ENCODE measurements at regions not wholly inside any gene's neighbourhood (a gene's known extent, or its start where the extent isn't known, plus 50 kb on each side); places are given as distances from the start of the nearest gene placed in this dataset.
A peak's percentile ranks its signal among the peaks of the same experiment; 100 is the strongest.

DNA sequence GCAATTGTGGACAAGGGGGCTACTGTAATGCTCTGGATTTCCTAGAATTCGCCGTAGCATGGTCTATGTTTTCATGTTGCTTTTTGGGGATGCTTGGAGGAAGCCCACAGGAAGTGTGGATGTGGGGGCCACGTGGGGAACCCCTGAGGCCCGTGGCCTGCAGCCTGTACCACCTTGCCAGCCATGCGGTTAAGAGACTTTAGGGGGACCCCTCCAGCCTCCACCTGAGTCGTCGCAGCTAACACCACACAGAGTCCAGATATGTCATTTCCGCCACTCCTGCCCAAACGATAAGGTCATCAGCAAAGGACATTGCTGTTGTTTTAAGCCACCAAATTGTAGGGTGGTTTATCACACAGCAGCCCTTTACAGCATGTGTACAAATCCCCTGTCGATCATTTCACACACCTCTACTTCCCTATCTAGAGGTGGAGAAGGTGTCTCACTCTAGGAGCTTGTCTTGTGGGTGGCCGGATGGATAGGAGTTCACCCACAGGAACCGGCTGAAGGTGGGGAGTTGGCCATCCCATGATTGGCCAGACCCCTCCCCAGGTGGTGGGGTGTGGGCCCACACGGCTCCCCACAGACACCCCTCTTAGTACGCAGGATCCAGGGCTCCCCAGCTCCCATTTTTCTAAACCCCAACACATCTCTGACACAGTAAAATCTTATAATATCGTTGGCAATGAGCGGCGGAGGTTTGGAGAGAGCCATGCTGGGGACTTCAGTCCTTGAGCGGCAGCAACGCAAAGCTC is 226.7 kb downstream of the TEX29 start:
- no CpG with 5 or more reads among the region's 19 CpGs for WGBS (ENCODE audit: extremely low coverage, insufficient read length, low lambda C conversion rate)
- Histone ChIP-seq H3K14ac (ENCODE audit: insufficient read depth, low read length) (no peak overlapping the region), H3K9ac (ENCODE audit: extremely low read depth, insufficient read length, low read length) (no peak overlapping the region), H3K56ac (ENCODE audit: insufficient read length, low read depth, low read length) (no peak overlapping the region), H4K8ac (replicated peaks; ENCODE audit: insufficient read length, low read depth, low read length) (no peak overlapping the region), H2BK120ac (ENCODE audit: low read depth, low read length, poor library complexity, severe bottlenecking) (no peak overlapping the region), H3K18ac (ENCODE audit: insufficient read length, low read depth, low read length) (no peak overlapping the region), H2BK12ac (ENCODE audit: insufficient read length, low read depth, low read length) (no peak overlapping the region), H4K5ac (ENCODE audit: insufficient read length, low read depth, low read length) (no peak overlapping the region), H3K4me1 (ENCODE audit: insufficient read depth, low read length) (no peaks in the 10 kb centered on the region), H3K79me2 (ENCODE audit: insufficient read depth, low read length) (no peaks in the 10 kb centered on the region), H2BK5ac (ENCODE audit: insufficient read length, low read length) (no peak overlapping the region), H3K4me2 (ENCODE audit: insufficient read depth, insufficient read length, low read length) (no peak overlapping the region), H2BK20ac (ENCODE audit: low read depth, low read length, poor library complexity, severe bottlenecking) (no peak overlapping the region), H3K27ac (ENCODE audit: insufficient read length, low read depth, low read length) (no peak overlapping the region), H3K27me3 (ENCODE audit: insufficient read depth, low read length) (no peaks in the 10 kb centered on the region), H2AK5ac (ENCODE audit: insufficient read length, low read length) (no peak overlapping the region), H2BK15ac (ENCODE audit: low read depth, low read length) (no peak overlapping the region), H4K91ac (ENCODE audit: insufficient read length, low read depth, low read length) (no peak overlapping the region), H3K9me3 (ENCODE audit: control insufficient read depth, low read depth, low read length) (no peaks in the 10 kb centered on the region), H3K23ac (ENCODE audit: insufficient read length, low read depth, low read length) (no peak overlapping the region), H3K23me2 (ENCODE audit: insufficient read length, low read depth, low read length, poor library complexity, severe bottlenecking) (no peaks in the 10 kb centered on the region), H3K79me1 (ENCODE audit: insufficient read depth, low read depth, low read length, poor library complexity, severe bottlenecking) (no peaks in the 10 kb centered on the region), H4K20me1 (ENCODE audit: control insufficient read depth, insufficient read depth, insufficient read length) (no peaks in the 10 kb centered on the region), H3K4ac (ENCODE audit: low read depth, low read length) (no peak overlapping the region), H2AFZ (ENCODE audit: low read length) (no peak overlapping the region), H3T11ph (ENCODE audit: low read length) (no peak overlapping the region)
- Mint-ChIP-seq H3K4me3 (no peak overlapping the region), H3K36me3 (ENCODE audit: insufficient read depth in 1 of 3, low read depth in 3 of 3) (no peaks in the 10 kb centered on the region), H3K9me3 (no peaks in the 10 kb centered on the region; a peak in 1 of 5 replicates), H3K27ac (peak overlapping the region in 1 of 3 experiments; percentile 41; a peak in 1 of 7 replicates), H3K27me3 (ENCODE audit: low read depth) (peaks cover 8% of the 10 kb centered on the region), H3K4me1 (no peaks in the 10 kb centered on the region; a peak in 2 of 4 replicates)
- DNase-seq: no peak
- TF ChIP-seq, protein P1, sequence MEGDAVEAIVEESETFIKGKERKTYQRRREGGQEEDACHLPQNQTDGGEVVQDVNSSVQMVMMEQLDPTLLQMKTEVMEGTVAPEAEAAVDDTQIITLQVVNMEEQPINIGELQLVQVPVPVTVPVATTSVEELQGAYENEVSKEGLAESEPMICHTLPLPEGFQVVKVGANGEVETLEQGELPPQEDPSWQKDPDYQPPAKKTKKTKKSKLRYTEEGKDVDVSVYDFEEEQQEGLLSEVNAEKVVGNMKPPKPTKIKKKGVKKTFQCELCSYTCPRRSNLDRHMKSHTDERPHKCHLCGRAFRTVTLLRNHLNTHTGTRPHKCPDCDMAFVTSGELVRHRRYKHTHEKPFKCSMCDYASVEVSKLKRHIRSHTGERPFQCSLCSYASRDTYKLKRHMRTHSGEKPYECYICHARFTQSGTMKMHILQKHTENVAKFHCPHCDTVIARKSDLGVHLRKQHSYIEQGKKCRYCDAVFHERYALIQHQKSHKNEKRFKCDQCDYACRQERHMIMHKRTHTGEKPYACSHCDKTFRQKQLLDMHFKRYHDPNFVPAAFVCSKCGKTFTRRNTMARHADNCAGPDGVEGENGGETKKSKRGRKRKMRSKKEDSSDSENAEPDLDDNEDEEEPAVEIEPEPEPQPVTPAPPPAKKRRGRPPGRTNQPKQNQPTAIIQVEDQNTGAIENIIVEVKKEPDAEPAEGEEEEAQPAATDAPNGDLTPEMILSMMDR (conservative IDR thresholded peaks at IDR 0.05): no peak
